A204.1 (cell line): ENCODE measurements at regions not wholly inside any gene's neighbourhood (a gene's known extent, or its start where the extent isn't known, plus 50 kb on each side); places are given as distances from the start of the nearest gene placed in this dataset.
A peak's percentile ranks its signal among the peaks of the same experiment; 100 is the strongest.

ENCODE experiments used
- FAIRE-seq: peaks from 2 replicates; lab custom pipeline; 2012; peaks lifted over from hg19 to GRCh38; lab: Jason Lieb, UNC

DNA sequence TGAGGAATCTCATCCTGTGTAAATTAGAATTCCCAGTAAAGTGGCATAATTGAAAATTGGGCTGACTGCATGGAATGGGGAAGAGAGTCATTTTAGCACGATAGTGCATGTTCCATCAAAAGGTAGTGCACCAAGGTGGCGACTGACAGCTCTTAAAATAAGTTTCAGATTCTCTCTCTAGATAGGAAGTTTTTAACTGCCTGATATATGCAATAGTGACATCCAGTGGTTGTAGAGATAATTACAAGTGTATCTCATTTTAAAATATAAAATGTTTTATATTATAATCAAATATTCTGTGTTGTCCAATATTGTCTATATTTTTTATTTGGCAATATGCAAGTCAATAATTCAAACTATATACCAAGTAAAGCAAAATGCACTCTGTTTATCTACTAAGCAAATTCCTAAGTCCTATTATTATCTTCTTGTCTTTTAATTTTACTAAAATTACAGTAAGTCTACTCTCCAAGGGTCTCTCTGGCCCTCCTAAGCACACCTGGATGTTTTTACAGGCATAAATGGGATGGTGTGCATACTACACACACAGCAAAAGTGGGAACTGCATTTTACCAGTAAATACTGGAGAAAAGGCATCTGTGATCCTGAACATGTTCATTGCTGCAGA lies 397.7 kb upstream of the HNRNPA3 start:
- FAIRE-seq = peak; percentile 94

DNA sequence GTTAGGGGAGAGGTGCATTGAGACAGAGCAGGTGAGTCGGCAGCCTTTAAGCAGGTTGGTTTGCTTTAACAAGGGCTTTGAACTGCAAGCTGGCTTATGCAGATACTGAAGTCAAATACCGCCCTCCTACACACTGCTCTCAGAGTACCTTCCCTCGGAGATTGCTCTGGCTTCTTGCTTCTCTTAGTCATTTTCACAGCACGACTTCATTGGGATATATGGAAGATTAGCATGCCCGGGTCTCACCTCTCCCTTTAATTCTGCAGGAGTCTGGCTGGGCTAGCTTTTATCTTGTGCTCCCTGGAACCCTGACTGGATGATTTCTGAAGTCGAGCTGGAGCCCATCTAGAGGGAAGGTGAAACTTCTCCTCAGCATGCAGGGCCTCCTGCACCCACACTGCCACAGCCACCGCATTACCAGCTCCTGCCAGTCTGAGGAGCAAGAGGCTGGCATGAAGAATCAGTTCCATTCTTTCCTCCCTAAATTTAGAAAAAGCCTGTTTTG lies 395.5 kb upstream of the HNRNPA3 start:
- FAIRE-seq = no peak

DNA sequence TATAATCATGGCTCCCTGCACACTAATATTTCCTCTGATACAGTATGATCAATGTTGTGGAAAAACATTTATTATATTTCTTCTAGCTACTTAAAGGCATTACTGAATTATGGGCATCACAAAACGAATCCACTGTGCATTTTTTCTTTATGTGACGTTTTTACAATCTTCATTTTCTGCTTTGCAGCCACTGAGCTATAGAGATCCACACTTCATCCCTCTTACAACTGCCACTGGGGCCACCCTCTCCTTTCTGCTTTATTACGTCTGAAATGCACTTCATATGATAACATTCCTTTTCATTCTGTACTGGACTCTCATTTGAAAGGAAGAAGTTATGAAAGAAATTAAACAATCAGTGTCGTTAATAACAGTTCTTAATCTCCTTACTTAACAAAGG lies 394.5 kb upstream of the HNRNPA3 start:
- no peak for FAIRE-seq

DNA sequence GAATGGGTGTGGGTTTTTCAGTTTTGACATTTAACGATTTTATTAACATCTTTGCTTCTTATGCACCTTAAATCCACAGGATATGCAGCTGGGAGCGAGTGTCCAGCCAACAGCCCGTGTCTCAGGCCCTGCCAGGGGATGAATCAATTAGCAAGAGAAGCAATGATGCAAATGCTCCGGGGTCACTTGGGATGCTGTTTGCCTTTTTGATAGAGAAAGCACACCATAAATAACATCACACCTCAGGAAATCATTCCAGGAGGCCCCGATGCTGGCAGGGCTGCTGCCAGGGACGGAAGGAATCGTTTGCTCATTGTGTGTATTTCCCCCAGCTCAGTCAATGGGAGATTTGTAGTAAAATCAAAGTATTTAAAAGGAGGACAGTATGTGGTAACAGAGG lies 394.0 kb upstream of the HNRNPA3 start:
- no peak for FAIRE-seq

DNA sequence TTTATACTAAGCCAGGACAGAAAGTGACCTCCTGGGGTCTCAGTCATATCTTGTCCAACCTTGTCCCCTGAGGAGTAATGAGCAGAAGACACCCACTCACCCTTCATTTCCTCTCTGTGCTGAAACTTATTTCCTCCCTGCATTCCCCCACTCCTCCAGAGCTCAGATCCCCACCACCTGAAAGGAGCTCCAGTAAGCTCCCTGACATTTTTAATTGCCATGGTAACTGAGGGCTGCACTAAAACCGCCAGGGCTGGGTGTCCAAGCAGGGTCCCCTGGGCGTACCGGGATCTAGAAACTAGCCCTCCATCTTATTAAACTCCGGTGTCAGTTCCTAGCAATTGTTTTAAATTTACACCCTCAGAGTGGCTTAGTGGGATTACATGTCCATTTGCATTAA lies 393.3 kb upstream of the HNRNPA3 start:
- no peak for FAIRE-seq

DNA sequence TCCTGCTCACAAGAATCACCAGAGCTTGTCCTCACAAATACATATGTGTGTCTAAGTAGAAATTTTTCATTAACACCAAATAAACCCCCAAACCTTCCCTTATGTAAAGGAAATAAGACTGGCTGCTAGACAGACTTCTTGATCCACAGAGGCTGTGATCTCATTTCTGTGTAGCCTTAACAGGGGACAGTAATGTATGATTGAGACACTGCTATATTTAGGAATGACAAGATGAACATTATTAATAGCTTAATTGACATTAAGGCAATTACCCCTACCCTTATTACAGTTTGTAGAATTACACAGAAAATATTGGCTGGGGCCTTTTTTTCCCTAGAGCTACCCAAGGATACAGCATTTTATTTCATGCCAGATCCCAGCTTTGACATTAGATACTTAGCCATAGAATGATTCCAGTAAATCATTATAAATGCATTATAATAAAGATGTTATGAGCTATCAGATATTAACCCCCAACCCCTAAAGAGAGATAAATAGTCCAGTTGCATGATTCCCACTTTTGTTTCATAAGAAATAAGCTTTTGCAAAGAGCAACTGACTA lies 392.1 kb upstream of the HNRNPA3 start:
- no peak for FAIRE-seq

DNA sequence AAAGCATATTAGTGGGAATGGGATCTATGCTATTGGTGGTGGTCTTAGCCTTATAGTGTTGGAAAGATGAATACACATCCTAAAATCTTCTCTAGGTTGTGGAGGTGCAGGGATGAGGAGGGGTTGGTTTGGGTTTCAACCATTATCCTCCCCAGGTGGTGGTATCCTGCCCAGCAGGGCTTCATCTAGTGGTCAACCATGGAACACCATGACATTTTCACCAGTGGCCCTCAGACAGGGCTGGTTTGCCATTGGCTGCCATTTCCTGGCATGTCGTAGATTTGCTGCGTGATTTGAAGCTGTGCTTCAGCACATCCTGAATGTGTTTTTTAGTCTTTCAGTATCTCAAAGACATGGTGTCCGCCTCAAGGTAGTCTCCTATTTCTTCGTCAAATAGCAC lies 391.2 kb upstream of the HNRNPA3 start:
- FAIRE-seq = no peak

DNA sequence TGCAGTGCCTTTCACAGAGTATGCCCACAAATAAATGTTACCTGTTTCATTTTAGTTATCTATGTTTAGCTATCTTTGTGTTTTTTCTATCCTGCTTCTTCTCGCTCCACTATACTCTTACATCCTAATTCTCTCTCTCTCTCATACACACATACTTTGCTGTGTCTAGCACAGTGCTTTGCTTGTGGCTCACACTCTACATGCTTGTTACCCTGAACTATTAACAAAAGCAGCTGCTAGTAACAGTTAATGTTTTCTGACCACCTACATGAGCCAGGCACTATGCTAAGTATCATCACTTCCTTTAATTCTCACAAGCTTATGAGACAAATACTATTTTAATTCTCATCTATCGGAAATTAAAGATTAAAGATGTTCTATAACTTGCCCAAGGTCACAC lies 390.5 kb upstream of the HNRNPA3 start:
- FAIRE-seq = no peak

DNA sequence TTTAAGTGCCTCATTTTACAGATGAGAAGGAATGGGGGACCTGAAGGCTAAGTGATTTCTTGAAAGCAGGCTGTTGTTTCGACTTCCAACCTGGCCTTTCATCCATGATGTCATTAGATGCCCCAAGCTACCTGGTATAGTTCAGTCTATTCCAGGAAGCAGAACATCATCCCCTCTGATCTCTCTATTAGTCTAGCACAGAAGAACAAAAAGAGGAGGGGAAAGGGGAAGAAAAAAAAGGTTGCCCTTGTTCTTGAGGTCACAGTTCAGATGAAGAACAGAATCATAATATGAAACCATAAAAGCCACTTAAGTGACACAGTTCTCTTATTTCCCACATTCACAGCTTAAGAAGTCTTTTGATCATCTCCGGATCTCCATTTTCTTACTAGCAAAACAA lies 386.2 kb upstream of the HNRNPA3 start:
- no peak for FAIRE-seq

DNA sequence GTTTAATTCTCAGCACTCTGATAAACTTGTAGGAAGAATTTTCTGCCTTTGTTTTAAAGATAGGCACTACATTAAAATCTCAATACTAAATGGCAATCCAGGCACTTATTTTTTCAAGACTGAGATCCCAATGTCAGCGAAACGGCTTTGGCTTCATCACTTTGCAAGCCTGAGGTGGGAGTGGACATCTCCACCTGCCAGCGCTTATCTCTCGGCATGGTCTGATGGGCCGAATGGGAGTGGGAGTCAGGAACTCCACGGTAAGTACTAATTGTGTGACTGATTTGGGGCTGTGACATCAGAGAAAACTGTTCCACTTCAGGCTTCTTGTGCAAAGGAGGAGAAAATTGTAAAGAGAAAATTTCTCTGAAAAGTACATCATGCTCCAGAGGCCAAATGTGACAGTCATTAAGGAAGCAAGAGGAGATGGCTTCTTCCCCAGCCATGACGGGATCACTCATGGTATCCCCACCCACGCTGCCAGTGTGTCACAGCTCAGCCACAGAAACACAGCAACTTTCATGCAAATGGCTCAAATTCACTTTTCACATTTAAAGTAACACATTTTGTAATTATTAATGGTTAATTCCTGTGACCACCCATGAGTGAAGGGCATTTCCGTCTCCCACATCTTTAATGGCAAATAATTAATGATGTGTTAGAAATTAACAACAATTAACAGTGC lies 385.5 kb upstream of the HNRNPA3 start:
- FAIRE-seq = no peak

DNA sequence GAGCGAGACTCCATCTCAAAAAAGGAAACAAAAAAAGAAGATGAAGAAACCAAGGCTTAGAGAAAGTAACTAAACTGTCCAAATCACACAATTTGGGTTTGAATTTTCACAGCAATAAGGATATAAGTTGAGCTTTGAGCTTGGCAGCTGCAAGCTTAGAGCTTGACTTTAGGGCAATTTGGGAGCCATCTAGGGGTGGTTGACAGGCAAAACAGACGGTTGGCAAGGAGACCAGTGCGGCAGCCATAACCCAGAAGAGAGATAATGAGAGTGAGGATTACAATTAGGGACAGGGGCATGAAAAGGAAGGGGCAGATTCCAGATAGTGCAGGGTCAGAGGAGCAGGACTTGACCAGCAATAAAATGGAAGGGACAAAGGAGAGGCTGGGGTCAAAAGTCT lies 382.2 kb upstream of the HNRNPA3 start:
- FAIRE-seq = no peak

DNA sequence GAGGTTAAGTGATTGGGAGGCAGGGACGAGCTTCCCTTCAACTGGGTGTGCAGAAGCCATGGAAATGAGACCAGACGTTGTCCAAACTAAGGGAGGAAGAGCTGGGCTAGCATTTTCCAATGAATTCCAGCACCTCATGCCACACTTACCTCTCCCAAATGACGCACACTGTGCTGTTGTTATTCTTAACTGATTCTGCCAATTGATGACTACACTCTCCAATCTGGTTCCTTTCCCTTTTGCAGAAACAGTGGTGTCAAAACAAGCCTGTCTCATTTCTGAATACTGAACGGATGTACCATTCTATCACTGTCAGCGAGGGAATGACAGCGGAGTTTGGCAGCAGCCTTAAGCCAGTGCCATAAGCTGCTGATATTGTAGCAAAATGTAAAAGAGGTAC lies 380.5 kb upstream of the HNRNPA3 start:
- FAIRE-seq = no peak

DNA sequence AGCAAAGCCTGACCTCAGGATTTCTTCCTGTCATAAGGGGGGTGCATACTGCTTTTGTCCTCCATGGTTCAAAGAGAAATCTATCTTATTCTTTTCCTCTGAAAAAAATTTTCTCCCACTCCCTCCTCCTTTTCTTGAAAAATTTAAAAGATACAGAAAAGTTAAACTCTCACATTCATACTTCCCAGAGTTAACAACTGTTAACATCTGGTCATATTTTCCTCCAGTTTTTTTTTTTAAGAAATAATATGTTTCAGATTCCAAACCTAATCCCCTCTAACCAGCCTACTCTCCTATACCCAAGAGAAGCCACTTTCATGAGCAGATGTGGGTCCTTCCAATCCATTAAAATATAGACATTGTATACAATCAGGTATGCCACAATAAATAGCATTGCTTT lies 378.9 kb upstream of the HNRNPA3 start:
- FAIRE-seq = no peak

DNA sequence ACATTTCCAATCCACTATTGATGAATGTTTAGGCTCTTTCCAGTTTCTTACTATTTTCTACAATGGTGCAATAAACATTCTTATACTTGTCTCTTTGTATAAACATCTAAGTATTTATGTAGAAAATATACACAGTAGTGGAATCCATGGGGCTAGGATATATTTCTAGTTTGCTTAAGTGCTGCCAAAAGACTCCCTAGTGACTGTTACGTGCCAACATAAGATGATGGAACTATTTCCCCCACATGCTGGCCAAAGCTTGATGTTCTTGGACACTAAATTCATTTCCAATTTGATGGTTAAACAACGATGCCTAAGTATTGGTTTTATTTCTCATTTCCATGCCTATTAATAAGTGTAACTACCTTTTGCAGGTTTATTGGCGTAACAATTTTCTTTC lies 378.4 kb upstream of the HNRNPA3 start:
- no peak for FAIRE-seq

DNA sequence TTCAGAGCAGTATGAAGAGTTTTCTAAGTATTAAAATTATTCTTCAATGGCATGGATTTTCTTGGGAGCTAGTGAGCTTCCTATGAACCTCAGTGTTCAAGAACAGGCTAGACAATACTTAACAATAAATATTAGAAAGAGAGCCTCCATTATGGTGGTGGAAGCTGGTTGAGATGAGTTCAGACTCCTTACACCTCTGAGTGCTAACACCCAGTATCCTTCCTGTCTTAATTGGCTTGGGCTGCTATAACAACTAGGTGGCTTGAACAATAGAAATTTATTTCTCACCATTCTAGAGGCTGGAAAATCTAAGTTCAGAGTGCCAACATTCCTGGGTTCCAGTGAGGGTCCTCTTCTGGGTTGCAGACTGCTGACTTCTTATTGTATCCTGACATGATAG lies 369.4 kb upstream of the HNRNPA3 start:
- FAIRE-seq = no peak

DNA sequence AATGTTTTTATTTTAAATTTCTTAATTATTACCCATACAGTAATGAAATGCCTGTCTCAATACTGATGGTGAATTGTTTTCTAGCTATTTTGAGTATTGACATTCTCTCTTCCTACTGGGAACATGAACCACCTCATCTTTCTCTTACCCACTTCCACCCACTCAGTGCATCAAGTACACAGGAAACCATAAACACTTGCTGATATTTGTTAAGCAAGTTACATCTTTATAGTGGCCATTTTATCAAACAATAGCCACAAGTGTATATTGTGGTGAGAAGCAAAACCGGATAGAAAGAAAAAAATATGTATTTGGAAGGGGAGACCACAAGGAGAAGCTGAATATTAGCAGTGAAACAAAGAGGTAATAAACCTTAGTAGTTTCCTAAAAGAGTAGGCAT lies 368.1 kb upstream of the HNRNPA3 start:
- FAIRE-seq = no peak

DNA sequence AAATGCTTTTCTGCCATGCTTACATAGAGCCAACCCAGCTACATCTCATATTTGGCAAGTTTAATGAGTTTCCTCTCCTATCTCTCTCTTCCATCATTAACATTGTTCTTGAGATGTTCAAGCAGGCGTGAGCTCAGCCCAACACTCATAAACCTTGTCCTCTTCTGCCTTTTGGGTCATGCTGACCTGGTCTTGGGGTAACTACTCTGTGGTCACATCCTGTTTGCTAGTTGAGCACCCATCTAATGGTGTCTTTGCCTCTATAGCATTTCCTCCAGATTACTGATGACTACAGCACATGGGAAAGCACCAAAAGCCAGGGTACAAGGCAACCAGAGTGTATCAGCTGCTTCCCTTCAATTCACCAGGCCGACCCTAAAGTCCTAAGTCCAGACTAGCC lies 366.9 kb upstream of the HNRNPA3 start:
- FAIRE-seq = no peak

DNA sequence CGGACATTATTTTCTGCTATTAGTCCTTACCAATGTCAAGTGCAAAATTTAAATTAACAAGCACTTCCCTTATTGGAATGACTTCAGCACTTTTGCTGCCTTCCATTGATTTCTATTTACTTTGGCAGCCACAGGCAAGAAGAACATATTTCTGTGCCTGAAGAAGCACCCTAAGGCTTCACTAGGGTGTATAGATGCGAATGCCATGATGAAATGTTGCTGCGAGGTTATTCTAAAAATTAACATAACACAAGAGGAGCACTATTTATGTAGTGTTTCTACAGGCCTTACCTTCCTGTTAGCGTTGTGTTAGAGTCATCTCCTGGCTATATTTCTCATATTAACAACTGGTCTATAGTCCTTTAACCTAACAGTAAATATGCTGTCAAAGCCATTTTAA lies 365.0 kb upstream of the HNRNPA3 start:
- FAIRE-seq = no peak

DNA sequence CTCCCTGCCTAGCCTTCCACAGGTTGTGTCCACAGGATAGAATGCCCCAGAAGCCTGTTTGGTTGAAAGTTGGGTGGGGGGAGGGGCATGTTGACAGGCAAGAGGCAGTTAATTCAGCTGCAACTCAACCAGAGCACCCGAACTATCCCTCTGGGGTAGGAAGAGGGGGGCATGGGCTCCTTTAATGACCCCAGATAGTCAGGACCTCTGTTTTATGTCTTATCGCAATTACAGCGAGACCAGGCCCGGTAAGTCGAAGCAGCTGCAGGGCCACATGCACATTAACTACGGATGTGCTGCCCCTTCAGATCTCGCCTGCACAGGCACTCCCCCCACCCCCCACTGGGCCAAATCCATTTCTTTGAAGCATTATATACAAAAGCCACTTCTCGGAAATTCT lies 363.8 kb upstream of the HNRNPA3 start:
- no peak for FAIRE-seq

DNA sequence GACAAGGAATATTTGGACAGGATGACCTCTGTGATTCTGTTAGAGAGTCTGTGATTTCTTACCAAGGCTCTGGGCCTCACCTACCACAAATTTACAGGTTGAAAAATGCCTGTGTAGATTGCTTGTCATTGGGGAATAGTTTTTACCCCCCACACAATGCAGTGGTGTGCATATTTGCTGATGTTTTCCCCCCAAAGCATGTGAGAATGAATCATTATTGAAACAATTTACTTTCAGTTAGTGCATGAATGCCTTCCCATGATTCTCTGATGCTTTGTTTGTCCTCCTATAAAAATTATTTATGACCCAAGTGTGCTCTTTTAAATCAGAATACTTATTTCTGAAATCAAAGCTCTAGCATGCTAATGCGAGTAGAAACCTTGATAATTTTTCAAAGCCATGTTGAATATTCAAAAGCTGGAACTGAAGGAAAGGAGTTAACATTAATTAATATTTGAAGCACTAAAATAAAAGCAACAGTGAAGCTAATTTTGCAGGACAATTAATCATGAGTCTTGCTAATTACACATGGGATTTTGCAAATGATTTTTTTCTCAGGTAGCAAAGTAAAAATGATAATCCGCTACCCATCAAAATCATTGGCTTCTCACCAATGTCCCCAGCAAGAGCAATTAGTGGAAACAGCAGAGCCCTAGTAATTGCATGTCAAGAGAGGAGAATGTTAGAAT lies 361.2 kb upstream of the HNRNPA3 start:
- no peak for FAIRE-seq

DNA sequence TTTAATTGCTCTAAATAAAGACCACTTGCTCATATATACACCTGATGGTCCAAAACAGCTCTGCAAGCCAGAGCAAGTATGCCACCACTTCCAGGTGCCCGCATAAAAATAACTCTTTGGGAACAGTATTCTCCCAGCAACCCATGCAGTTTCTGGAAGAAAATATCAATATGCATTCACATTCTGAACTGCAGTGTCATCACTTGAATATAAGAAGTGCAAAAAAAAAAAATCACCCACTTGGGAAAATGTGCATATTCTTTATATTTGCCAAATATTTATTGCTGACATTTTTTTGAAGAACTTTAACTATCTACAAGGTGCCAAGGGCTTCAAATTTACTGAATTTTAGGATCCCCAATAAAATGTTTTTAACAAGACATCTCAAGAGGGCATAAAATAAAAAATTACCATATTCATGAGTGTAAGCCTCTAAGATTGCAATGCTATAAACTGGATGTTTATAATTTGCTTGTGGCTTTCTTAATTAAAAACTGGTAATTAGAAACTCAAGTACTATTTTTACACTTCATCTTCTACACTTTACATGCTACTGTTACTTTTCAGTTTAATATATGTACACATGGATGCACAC lies 360.6 kb upstream of the HNRNPA3 start:
- no peak for FAIRE-seq

DNA sequence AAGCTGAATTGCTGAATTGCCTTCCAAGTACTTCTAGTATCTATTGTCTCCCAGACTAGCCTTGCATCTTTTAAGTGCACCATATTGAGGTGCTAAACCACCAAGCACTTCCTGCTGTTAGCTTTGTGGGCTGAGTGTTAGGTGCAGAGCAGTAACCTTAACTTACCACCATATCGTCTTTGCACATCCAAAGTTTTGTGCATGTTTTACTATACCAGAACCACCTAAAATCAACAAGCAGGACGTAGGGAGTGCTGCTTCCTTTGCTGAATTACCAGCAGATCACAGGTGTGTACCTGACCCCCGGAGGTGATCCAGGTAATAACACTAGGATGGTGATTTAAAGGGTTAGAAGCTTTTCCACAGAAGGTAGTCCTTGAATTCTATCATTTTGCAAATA lies 359.9 kb upstream of the HNRNPA3 start:
- FAIRE-seq = no peak

DNA sequence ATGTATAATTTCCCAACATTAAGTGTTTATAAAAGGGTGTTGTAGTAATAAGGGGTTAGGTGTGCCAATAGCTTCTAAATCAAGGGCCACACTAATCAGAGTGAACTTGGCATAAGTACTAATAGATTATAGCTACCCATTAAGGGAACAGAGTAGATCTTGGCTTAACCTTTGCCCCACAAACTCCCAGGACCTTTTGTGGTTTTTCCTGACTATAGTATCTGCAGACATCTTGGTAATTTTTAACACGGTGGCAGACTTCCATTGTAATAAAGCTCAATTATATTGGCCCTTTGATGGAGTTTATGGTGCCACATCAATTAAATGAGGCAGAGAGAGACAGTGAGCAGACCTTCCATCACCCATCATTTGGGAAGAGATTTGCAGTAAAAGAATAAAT lies 358.5 kb upstream of the HNRNPA3 start:
- no peak for FAIRE-seq
